Activated naive CD4-positive, alpha-beta T cell (primary cell): ENCODE measurements at regions not wholly inside any gene's neighbourhood (a gene's known extent, or its start where the extent isn't known, plus 50 kb on each side); places are given as distances from the start of the nearest gene placed in this dataset.

Experiments used
- DNase-seq, 4 experiments: peaks; one replicate each; lab custom pipeline; 2025; lab: John Stamatoyannopoulos, UW

- DNase-seq = no peak
Observed at GRCh38 chr3:107992976-107993684, 97.7 kb downstream of the CD47 start.

- no peak for DNase-seq
Observed at GRCh38 chr3:107990926-107991325, 99.9 kb downstream of the CD47 start.

GRCh38 chr3:107990433-107990832, 100.4 kb downstream of the CD47 start:
- DNase-seq = no peak

- DNase-seq = no peak
Observed at GRCh38 chr3:107989661-107990060, 101.2 kb downstream of the CD47 start.

- no peak for DNase-seq
Observed at GRCh38 chr3:107988460-107989175, 102.2 kb downstream of the CD47 start.

GRCh38 chr3:107987036-107987939, 103.5 kb downstream of the CD47 start:
- no peak for DNase-seq

GRCh38 chr3:107986505-107986904, 104.3 kb downstream of the CD47 start:
- no peak for DNase-seq

GRCh38 chr3:107985496-107985895, 105.3 kb downstream of the CD47 start:
- no peak for DNase-seq

- no peak for DNase-seq
Observed at GRCh38 chr3:107983247-107983646, 107.6 kb downstream of the CD47 start.

- no peak for DNase-seq
Observed at GRCh38 chr3:107982165-107982564, 108.7 kb downstream of the CD47 start.

- DNase-seq = no peak
Observed at GRCh38 chr3:107981471-107982111, 109.2 kb downstream of the CD47 start.

GRCh38 chr3:107979538-107979937, 111.3 kb downstream of the CD47 start:
- no peak for DNase-seq

GRCh38 chr3:107978131-107979055, 112.4 kb downstream of the CD47 start:
- DNase-seq = no peak

- no peak for DNase-seq
Observed at GRCh38 chr3:107977221-107978130, 113.4 kb downstream of the CD47 start.

GRCh38 chr3:107976202-107976800, 114.5 kb downstream of the CD47 start:
- DNase-seq = no peak

- no peak for DNase-seq
Observed at GRCh38 chr3:107975529-107976201, 115.2 kb downstream of the CD47 start.

- no peak for DNase-seq
Observed at GRCh38 chr3:107973961-107974360, 116.9 kb downstream of the CD47 start.

- no peak for DNase-seq
Observed at GRCh38 chr3:107973152-107973551, 117.7 kb downstream of the CD47 start.
